ENCODE measurements at regions not wholly inside any gene's neighbourhood (a gene's known extent, or its start where the extent isn't known, plus 50 kb on each side); places are given as distances from the start of the nearest gene placed in this dataset.

DNA sequence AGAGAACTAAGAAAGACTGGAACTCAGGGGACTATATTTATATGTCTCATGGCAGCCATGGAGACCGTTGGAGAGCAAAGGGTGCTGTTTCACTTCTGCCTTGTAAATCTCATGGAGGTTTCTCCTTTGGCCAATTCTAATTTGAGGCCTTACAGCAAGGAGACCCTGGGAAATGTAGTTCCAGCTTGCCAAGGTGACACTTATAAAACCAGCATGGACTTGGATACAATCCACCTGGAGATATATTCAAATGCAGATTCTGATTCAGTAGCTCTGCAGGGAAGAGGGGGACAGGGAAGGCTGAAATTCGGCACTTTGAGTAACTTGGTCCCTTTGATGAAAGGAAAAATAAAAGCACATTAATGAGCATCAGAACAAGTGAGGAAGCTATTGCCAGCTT is 90.0 kb downstream of the OXGR1 start:
- TF ChIP-seq, protein P1, sequence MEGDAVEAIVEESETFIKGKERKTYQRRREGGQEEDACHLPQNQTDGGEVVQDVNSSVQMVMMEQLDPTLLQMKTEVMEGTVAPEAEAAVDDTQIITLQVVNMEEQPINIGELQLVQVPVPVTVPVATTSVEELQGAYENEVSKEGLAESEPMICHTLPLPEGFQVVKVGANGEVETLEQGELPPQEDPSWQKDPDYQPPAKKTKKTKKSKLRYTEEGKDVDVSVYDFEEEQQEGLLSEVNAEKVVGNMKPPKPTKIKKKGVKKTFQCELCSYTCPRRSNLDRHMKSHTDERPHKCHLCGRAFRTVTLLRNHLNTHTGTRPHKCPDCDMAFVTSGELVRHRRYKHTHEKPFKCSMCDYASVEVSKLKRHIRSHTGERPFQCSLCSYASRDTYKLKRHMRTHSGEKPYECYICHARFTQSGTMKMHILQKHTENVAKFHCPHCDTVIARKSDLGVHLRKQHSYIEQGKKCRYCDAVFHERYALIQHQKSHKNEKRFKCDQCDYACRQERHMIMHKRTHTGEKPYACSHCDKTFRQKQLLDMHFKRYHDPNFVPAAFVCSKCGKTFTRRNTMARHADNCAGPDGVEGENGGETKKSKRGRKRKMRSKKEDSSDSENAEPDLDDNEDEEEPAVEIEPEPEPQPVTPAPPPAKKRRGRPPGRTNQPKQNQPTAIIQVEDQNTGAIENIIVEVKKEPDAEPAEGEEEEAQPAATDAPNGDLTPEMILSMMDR (conservative IDR thresholded peaks at IDR 0.05; ENCODE audit: low read length): no peak
- TF ChIP-seq EZH2phosphoT487 (IDR thresholded peaks at IDR 0.05; ENCODE audit: borderline replicate concordance, low read depth, low read length): no peak
